IMR-90 (cell line): ENCODE measurements at regions not wholly inside any gene's neighbourhood (a gene's known extent, or its start where the extent isn't known, plus 50 kb on each side); places are given as distances from the start of the nearest gene placed in this dataset.

Source experiments
- BHLHE40 ChIP-seq: fragments of 150-350 bp; IDR thresholded peaks from 2 replicates; pipeline ENCODE4 v1.6.1; 2016; ENCODE audit warnings: mild to moderate bottlenecking, low read depth, low read length
- CEBPB ChIP-seq: IDR thresholded peaks from 2 replicates; pipeline ENCODE4 v1.6.1; 2012; ENCODE audit warnings: low read depth, low read length, improper control_type of control experiment
- CTCF ChIP-seq: conservative IDR thresholded peaks from 2 replicates; pipeline ENCODE4 v1.5.1; 2012; ENCODE audit warnings: mild to moderate bottlenecking, low read depth, low read length, improper control_type of control experiment
- ELK1 ChIP-seq: fragments of 150-350 bp; IDR thresholded peaks from 2 replicates; pipeline ENCODE4 v1.6.1; 2016; ENCODE audit warnings: low read depth, mild to moderate bottlenecking, low read length, moderate library complexity, borderline replicate concordance
- NFE2L2 ChIP-seq: fragments of 150-350 bp; IDR thresholded peaks from 2 replicates; pipeline ENCODE4 v1.6.1; 2016; ENCODE audit warnings: low read depth, mild to moderate bottlenecking, low read length
- POLR2A ChIP-seq: IDR thresholded peaks from 2 replicates; pipeline ENCODE4 v1.6.1; 2012; ENCODE audit warnings: mild to moderate bottlenecking, low read depth, low read length
- SMC3 ChIP-seq: fragments of 150-350 bp; IDR thresholded peaks from 2 replicates; pipeline ENCODE4 v1.6.1; 2016; ENCODE audit warnings: low read depth, mild to moderate bottlenecking, antibody characterized with exemption, low read length, moderate library complexity

- TF ChIP-seq CTCF: no peak
- no peak for TF ChIP-seq NFE2L2
- TF ChIP-seq POLR2A: no peak
- TF ChIP-seq CEBPB: no peak
- no peak for TF ChIP-seq BHLHE40
- no peak for TF ChIP-seq SMC3
- no peak for TF ChIP-seq ELK1
These were observed 78.0 kb downstream of the ZIC5 start for GRCh38 chr13:99893567-99893966.
